Panc1 (cell line): ENCODE measurements at regions not wholly inside any gene's neighbourhood (a gene's known extent, or its start where the extent isn't known, plus 50 kb on each side); places are given as distances from the start of the nearest gene placed in this dataset.

ENCODE experiments used
- ATAC-seq: fragments of 200-7000 bp; cut with Tn5 transposase; 2 replicates; pipeline ENCODE4 v1.9.1; 2020; ENCODE audit warnings: mild to moderate bottlenecking, moderate library complexity
- BruUV-seq: library from RNA; stranded (reverse); fragments of 400-500 nt; replicated peaks from 2 replicates; lab custom pipeline; 2021; lab: Mats Ljungman, UMichigan
- CTCF ChIA-PET: fragments of 300-600 bp; sonication (Branson Sonifier 250); formaldehyde crosslinking; loops from one replicate; lab custom pipeline; 2022; ENCODE audit warnings: antibody characterized with exemption; lab: Charles Lee
- POLR2A ChIA-PET: fragments of 300-600 bp; sonication (Branson Sonifier 250); formaldehyde crosslinking; loops from one replicate; lab custom pipeline; 2022; ENCODE audit warnings: antibody characterized with exemption; lab: Charles Lee
- DNase-seq: peaks from one replicate; pipeline ENCODE4 v3.0.0-alpha.2; 2010; ENCODE audit warnings: low read depth, low spot score
- H3K27ac ChIP-seq: 2 replicates; pipeline ENCODE4 v1.5.1; 2011; ENCODE audit warnings: mild to moderate bottlenecking, low read length, inconsistent platforms
- H3K27me3 ChIP-seq: fragments of 200-500 bp; sonication (Bioruptor generic); 2 replicates; pipeline ENCODE4 v1.6.0; 2014; ENCODE audit warnings: low read length, inconsistent platforms; ENCODE audit not compliant: control insufficient read depth, insufficient read depth
- H3K36me3 ChIP-seq: fragments of 200-500 bp; sonication (Bioruptor generic); 2 replicates; pipeline ENCODE4 v1.5.1; 2014; ENCODE audit warnings: inconsistent platforms, mild to moderate bottlenecking, low read length, moderate library complexity; ENCODE audit not compliant: control insufficient read depth, insufficient read depth
- H3K4me1 ChIP-seq: 2 replicates; pipeline ENCODE4 v1.5.1; 2011; ENCODE audit warnings: inconsistent platforms, mild to moderate bottlenecking, low read length, moderate library complexity; ENCODE audit not compliant: control insufficient read depth, insufficient read depth
- H3K4me3 ChIP-seq, 2 experiments: 2 replicates each; pipeline ENCODE4 v1.5.1; 2011 to 2012; ENCODE audit warnings: low read depth in 2 of 2, low read length in 2 of 2, mild to moderate bottlenecking in 2 of 2, inconsistent platforms in 1 of 2, moderate library complexity in 1 of 2
- H3K9me3 ChIP-seq: fragments of 200-500 bp; sonication (Bioruptor generic); 2 replicates; pipeline ENCODE4 v1.5.1; 2014; ENCODE audit warnings: low read depth, mild to moderate bottlenecking, inconsistent platforms, low read length, moderate library complexity; ENCODE audit not compliant: control insufficient read depth, insufficient read depth
- CTCF ChIP-seq: fragments of 450-650 bp; IDR thresholded peaks from 2 replicates; pipeline ENCODE4 v1.5.1; 2017; ENCODE audit warnings: mild to moderate bottlenecking
- POLR2AphosphoS5 ChIP-seq: IDR thresholded peaks from 2 replicates; pipeline ENCODE4 v1.6.1; 2012; ENCODE audit warnings: mild to moderate bottlenecking, low read depth, low read length, moderate library complexity
- REST ChIP-seq, 2 experiments: IDR thresholded peaks; 2 replicates each; pipeline ENCODE4 v1.6.1; 2011 to 2012; ENCODE audit warnings: low read depth in 2 of 2, control low read depth in 1 of 2, low read length in 1 of 2, mild to moderate bottlenecking in 1 of 2, moderate library complexity in 1 of 2; ENCODE audit not compliant: insufficient read depth in 1 of 2
- SIN3A ChIP-seq: IDR thresholded peaks from 2 replicates; pipeline ENCODE4 v1.6.1; 2012; ENCODE audit warnings: low read depth, mild to moderate bottlenecking, low read length, moderate library complexity, borderline replicate concordance; ENCODE audit not compliant: insufficient read depth
- TCF7L2 ChIP-seq: IDR thresholded peaks from 2 replicates; pipeline ENCODE4 v1.6.1; 2011; ENCODE audit warnings: mild to moderate bottlenecking, low read depth, low read length, inconsistent platforms
- in situ Hi-C: cut with HindIII; loops from 2 replicates; pipeline ENCODE4 v1.10.0; 2016; ENCODE audit warnings: low sequenced_read_pairs, low pct_unique_long_range_greater_than_20kb
- intact Hi-C: fragments of 100-400 bp; cut with micrococcal nuclease; formaldehyde crosslinking; loops from one replicate; pipeline ENCODE4 v1.10.0; 2022; ENCODE audit not compliant: unreplicated experiment

- BruUV-seq, result no TSS peak
- intact Hi-C loops, result no loop called here
- Histone ChIP-seq H3K4me1 (no peaks in the 10 kb centered on the region), H3K9me3 (no peaks in the 10 kb centered on the region), H3K4me3 (no peak overlapping the region), H3K27ac (no peak overlapping the region), H3K27me3 (no peaks in the 10 kb centered on the region), H3K36me3 (no peaks in the 10 kb centered on the region)
- ChIA-PET POLR2A (no interaction called here), CTCF (no interaction called here)
- ATAC-seq (no peak), DNase-seq (no peak)
- TF ChIP-seq SIN3A, result no peak
- no peak for TF ChIP-seq CTCF
- TF ChIP-seq TCF7L2, result no peak
- TF ChIP-seq POLR2AphosphoS5, result no peak
- TF ChIP-seq REST (IDR thresholded peaks at IDR 0.05; ENCODE audit: insufficient read depth in 1 of 2, low read depth in 2 of 2, low read length in 1 of 2), result no peak
- in situ Hi-C loops, result no loop called here
Measured at GRCh38 chr14:89493877-89494634, 77.0 kb upstream of the FOXN3 start.

- no peaks in the 10 kb centered on the region for H3K27me3 ChIP-seq
- TF ChIP-seq REST (IDR thresholded peaks at IDR 0.05; ENCODE audit: insufficient read depth in 1 of 2, low read depth in 2 of 2, low read length in 1 of 2), result no peak
- no peak for TF ChIP-seq POLR2AphosphoS5
- no peak for TF ChIP-seq SIN3A
- no peak for TF ChIP-seq TCF7L2
- TF ChIP-seq CTCF, result no peak
Measured at GRCh38 chr14:89493406-89493805, 76.4 kb upstream of the FOXN3 start.

More at GRCh38 chr14:89493406-89493805, 76.4 kb upstream of the FOXN3 start:
- POLR2A ChIA-PET, result no interaction called here
- no peaks in the 10 kb centered on the region for H3K9me3 ChIP-seq
- DNase-seq (no peak), ATAC-seq (no peak)
- no peak overlapping the region for H3K4me3 ChIP-seq
- in situ Hi-C loops (no loop called here), intact Hi-C loops (no loop called here)
- no TSS peak for BruUV-seq
- H3K27ac ChIP-seq, result no peak overlapping the region
- no peaks in the 10 kb centered on the region for H3K36me3 ChIP-seq
- CTCF ChIA-PET, result no interaction called here
- no peaks in the 10 kb centered on the region for H3K4me1 ChIP-seq
